CD8-positive, alpha-beta memory T cell (primary cell): ENCODE measurements at regions not wholly inside any gene's neighbourhood (a gene's known extent, or its start where the extent isn't known, plus 50 kb on each side); places are given as distances from the start of the nearest gene placed in this dataset.

Experiments
- CTCF ChIA-PET: fragments of 350-600 bp; sonication (Branson Sonifier 250); formaldehyde crosslinking; loops from one replicate; lab custom pipeline; 2021; ENCODE audit warnings: antibody characterized with exemption; lab: Charles Lee
- POLR2A ChIA-PET: fragments of 350-600 bp; sonication (Branson Sonifier 250); formaldehyde crosslinking; loops from one replicate; lab custom pipeline; 2021; ENCODE audit warnings: antibody characterized with exemption; lab: Charles Lee
- DNase-seq, 5 donors: peaks; one replicate each; pipeline versions ENCODE4 v3.0.0 to v3.0.0-alpha.2; 2020 to 2022; ENCODE audit warnings: mixed read lengths in 1 of 5
- H3K27ac ChIP-seq: one replicate; pipeline ENCODE4 v1.7.0; 2013; ENCODE audit warnings: low read depth, mild to moderate bottlenecking, low read length, moderate library complexity
- H3K27me3 ChIP-seq: 2 replicates; pipeline ENCODE4 v1.7.0; 2013; ENCODE audit warnings: low read length, mild to moderate bottlenecking; ENCODE audit not compliant: insufficient read depth, poor library complexity, severe bottlenecking
- H3K36me3 ChIP-seq: 2 replicates; pipeline ENCODE4 v1.7.0; 2013; ENCODE audit warnings: mild to moderate bottlenecking, low read length, moderate library complexity; ENCODE audit not compliant: insufficient read depth
- H3K4me1 ChIP-seq: 2 replicates; pipeline ENCODE4 v1.7.0; 2013; ENCODE audit warnings: mild to moderate bottlenecking, low read length, moderate library complexity; ENCODE audit not compliant: insufficient read depth
- H3K4me3 ChIP-seq: 2 replicates; pipeline ENCODE4 v1.7.0; 2013; ENCODE audit warnings: mild to moderate bottlenecking, low read length
- H3K9me3 ChIP-seq: 2 replicates; pipeline ENCODE4 v1.7.0; 2013; ENCODE audit warnings: mild to moderate bottlenecking, low read length
- H3K27ac Mint-ChIP-seq, 8 donors: one replicate each; pipeline ENCODE4 v1.8.0; 2020 to 2021; ENCODE audit warnings: mixed read lengths in 8 of 8, mild to moderate bottlenecking in 6 of 8, inconsistent platforms in 3 of 8, moderate library complexity in 3 of 8
- H3K27me3 Mint-ChIP-seq, 2 donors: one replicate each; pipeline ENCODE4 v1.8.0; 2020 to 2021; ENCODE audit warnings: mixed read lengths in 2 of 2, mild to moderate bottlenecking in 1 of 2, moderate library complexity in 1 of 2
- H3K36me3 Mint-ChIP-seq, 3 donors: one replicate each; pipeline ENCODE4 v1.8.0; 2020 to 2021; ENCODE audit warnings: mixed read lengths in 3 of 3, inconsistent platforms in 1 of 3, mild to moderate bottlenecking in 1 of 3
- H3K4me1 Mint-ChIP-seq, 3 donors: one replicate each; pipeline ENCODE4 v1.8.0; 2020 to 2021; ENCODE audit warnings: mixed read lengths in 3 of 3, inconsistent platforms in 1 of 3, mild to moderate bottlenecking in 1 of 3
- H3K4me3 Mint-ChIP-seq, 7 donors: one replicate each; pipeline ENCODE4 v1.8.0; 2020 to 2021; ENCODE audit warnings: mixed read lengths in 7 of 7, mild to moderate bottlenecking in 6 of 7, moderate library complexity in 4 of 7, inconsistent platforms in 2 of 7
- H3K9me3 Mint-ChIP-seq, 5 donors: one replicate each; pipeline ENCODE4 v1.8.0; 2020 to 2022; ENCODE audit warnings: mixed read lengths in 5 of 5, mild to moderate bottlenecking in 3 of 5, moderate library complexity in 2 of 5, inconsistent platforms in 1 of 5

DNA sequence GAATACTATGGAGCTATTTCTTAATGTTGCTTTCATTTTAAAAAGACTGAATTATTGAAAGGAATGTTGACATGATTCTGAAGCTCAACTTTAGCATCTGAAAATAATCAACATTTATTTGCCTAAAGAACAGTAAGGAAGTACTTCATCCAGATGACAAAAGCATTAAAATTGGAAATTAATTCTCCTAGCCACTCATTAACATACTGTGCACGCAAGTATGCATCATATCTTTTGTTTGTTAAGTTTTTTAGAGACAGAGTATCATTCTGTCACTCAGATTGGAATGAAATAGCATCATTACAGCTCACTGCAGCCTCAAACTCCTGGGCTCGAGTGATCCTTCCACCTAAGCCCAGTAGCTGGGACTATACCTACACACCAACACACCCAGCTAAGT lies 632.1 kb upstream of the ALCAM start:
- no peak for DNase-seq
- Mint-ChIP-seq H3K36me3 (no peaks in the 10 kb centered on the region), H3K27ac (no peak overlapping the region), H3K4me3 (no peak overlapping the region), H3K27me3 (peaks cover 0 to 3% of the 10 kb centered on the region in 2 donors), H3K9me3 (no peaks in the 10 kb centered on the region), H3K4me1 (no peaks in the 10 kb centered on the region)
- POLR2A ChIA-PET: no interaction called here
- Histone ChIP-seq H3K4me3 (no peak overlapping the region), H3K27me3 (no peaks in the 10 kb centered on the region), H3K9me3 (no peaks in the 10 kb centered on the region), H3K27ac (no peak overlapping the region), H3K36me3 (no peaks in the 10 kb centered on the region), H3K4me1 (no peaks in the 10 kb centered on the region)
- CTCF ChIA-PET: no interaction called here

DNA sequence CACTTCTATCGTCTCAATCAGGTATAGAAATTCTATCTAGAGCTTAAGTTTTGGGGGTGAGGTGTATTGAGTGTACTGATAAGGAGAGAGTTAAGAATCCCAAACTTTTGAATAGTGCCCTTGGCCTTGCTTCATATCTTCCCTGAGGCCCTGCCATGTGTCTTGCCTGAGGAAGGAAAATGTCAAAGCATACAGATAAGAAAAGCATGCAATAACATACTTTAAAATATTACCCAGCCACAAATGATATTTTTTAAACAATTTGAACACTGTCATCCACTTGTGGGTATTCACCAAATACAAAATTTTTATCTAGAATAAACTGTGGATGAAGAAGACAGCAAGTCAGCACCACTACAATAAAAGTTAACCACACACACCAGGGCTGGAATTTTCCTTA lies 631.0 kb upstream of the ALCAM start:
- ChIA-PET POLR2A (no interaction called here), CTCF (no interaction called here)
- no peak overlapping the region for H3K27ac Mint-ChIP-seq
- H3K4me3 Mint-ChIP-seq: no peak overlapping the region
- H3K4me1 Mint-ChIP-seq: no peaks in the 10 kb centered on the region
- H3K27me3 Mint-ChIP-seq: peaks cover 0 to 3% of the 10 kb centered on the region in 2 donors
- Histone ChIP-seq H3K27me3 (no peaks in the 10 kb centered on the region), H3K4me1 (no peaks in the 10 kb centered on the region), H3K9me3 (no peaks in the 10 kb centered on the region), H3K27ac (no peak overlapping the region), H3K36me3 (no peaks in the 10 kb centered on the region), H3K4me3 (no peak overlapping the region)
- H3K36me3 Mint-ChIP-seq: no peaks in the 10 kb centered on the region
- no peak for DNase-seq
- no peaks in the 10 kb centered on the region for H3K9me3 Mint-ChIP-seq

DNA sequence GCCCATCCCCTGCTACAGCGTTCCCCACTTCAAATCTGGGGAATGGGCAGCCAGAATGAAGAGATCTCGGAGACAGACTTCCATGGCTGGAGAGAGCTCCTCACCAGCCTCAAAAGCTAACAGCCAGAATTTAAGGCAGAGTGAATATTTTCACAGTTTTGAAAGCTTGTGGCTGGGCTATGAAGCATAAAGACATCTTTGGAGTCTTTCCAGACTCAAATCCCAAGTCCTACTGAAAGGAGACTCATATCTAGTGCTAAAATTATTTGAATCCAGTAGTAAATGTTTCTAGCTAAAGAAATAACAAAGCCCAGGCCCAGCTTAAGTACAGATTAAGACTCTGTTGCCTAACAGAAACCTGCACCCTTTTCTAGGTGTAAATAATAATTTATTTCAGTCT lies 628.4 kb upstream of the ALCAM start:
- DNase-seq: no peak
- Histone ChIP-seq H3K36me3 (no peaks in the 10 kb centered on the region), H3K4me3 (no peak overlapping the region), H3K27ac (no peak overlapping the region), H3K9me3 (no peaks in the 10 kb centered on the region), H3K4me1 (no peaks in the 10 kb centered on the region), H3K27me3 (no peaks in the 10 kb centered on the region)
- H3K27ac Mint-ChIP-seq: no peak overlapping the region
- no peaks in the 10 kb centered on the region for H3K36me3 Mint-ChIP-seq
- ChIA-PET CTCF (no interaction called here), POLR2A (no interaction called here)
- H3K9me3 Mint-ChIP-seq: no peaks in the 10 kb centered on the region
- no peaks in the 10 kb centered on the region for H3K4me1 Mint-ChIP-seq
- H3K27me3 Mint-ChIP-seq: peaks cover 0 to 3% of the 10 kb centered on the region in 2 donors
- no peak overlapping the region for H3K4me3 Mint-ChIP-seq

DNA sequence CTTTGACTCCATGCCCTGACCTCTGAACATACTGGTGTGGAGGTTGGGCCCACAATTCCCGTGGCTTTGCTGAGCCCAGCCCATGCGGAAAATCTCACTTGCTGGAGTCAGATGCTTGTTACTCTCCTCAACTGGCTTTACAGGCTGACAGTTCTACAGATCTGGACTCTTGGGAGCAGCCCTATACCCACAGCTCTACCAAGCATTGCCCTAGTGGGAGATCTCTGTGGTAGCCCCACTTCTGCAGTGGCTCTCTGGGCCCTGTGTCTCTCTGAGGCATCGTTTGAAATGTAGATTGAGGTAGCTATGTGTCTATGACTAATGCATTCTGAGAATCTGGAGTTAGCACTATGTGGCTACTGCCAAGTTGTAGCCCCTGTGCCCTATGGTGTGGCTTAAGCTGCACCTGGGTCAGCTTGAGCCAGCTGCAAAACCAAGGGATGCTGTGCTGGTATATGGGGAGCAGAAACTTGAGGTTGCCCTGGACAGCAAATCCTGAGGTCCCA lies 625.8 kb upstream of the ALCAM start:
- Histone ChIP-seq H3K27me3 (no peaks in the 10 kb centered on the region), H3K4me3 (no peak overlapping the region), H3K27ac (no peak overlapping the region), H3K4me1 (no peaks in the 10 kb centered on the region), H3K9me3 (no peaks in the 10 kb centered on the region), H3K36me3 (no peaks in the 10 kb centered on the region)
- ChIA-PET POLR2A (no interaction called here), CTCF (no interaction called here)
- no peak overlapping the region for H3K27ac Mint-ChIP-seq
- no peak for DNase-seq
- H3K4me3 Mint-ChIP-seq: no peak overlapping the region
- H3K4me1 Mint-ChIP-seq: no peaks in the 10 kb centered on the region
- no peaks in the 10 kb centered on the region for H3K36me3 Mint-ChIP-seq
- H3K9me3 Mint-ChIP-seq: no peaks in the 10 kb centered on the region
- no peaks in the 10 kb centered on the region for H3K27me3 Mint-ChIP-seq

DNA sequence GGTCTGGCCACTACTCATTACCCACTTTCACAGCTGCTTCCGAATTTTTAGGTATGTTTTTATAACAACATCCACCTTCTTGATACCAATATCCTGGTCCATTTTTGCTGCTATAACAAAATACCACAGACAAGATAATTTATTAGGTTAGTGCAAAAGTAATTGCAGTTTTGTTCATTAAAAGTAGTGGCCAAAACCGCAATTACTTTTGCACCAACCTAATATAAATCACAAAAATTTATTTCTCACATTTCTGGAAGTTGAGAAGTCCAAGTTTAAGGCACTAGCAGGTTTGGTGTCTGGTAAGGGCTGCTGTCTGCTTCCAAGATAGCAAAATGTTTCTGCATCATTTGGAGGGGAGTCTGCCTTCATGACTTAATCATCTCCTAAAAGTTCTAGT lies 624.7 kb upstream of the ALCAM start:
- no peaks in the 10 kb centered on the region for H3K36me3 ChIP-seq
- POLR2A ChIA-PET: no interaction called here
- no peaks in the 10 kb centered on the region for H3K27me3 Mint-ChIP-seq
- no peak overlapping the region for H3K4me3 Mint-ChIP-seq
- H3K27ac ChIP-seq: no peak overlapping the region
- CTCF ChIA-PET: no interaction called here
- no peaks in the 10 kb centered on the region for H3K9me3 Mint-ChIP-seq
- no peak overlapping the region for H3K27ac Mint-ChIP-seq
- no peaks in the 10 kb centered on the region for H3K27me3 ChIP-seq
- DNase-seq: no peak
- H3K9me3 ChIP-seq: no peaks in the 10 kb centered on the region
- no peaks in the 10 kb centered on the region for H3K4me1 ChIP-seq
- no peaks in the 10 kb centered on the region for H3K36me3 Mint-ChIP-seq
- H3K4me1 Mint-ChIP-seq: no peaks in the 10 kb centered on the region
- H3K4me3 ChIP-seq: no peak overlapping the region

DNA sequence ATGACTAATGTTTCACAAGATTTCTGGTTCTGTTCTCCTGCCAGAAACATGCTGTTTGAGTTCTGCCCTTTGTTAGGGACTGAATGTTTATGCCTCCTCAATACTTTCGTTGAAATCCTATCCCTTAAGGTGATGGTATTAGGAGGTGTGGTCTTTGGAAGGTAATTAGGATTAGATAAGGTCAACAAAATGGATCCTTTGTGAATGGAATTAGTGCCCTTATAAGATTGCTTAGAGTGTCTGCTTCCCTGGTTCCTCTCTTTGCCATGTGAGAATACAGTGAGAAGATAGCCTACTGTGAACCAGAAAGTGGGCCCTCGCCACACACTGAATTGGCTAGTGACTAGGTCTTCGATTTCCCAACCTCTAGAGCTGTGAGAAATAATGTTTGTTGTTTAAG lies 621.4 kb upstream of the ALCAM start:
- H3K27ac ChIP-seq: no peak overlapping the region
- POLR2A ChIA-PET: no interaction called here
- Mint-ChIP-seq H3K36me3 (no peaks in the 10 kb centered on the region), H3K27me3 (no peaks in the 10 kb centered on the region), H3K4me1 (no peaks in the 10 kb centered on the region), H3K4me3 (no peak overlapping the region), H3K27ac (no peak overlapping the region), H3K9me3 (peaks cover 0 to 1% (median 0%) of the 10 kb centered on the region in 5 donors)
- CTCF ChIA-PET: no interaction called here
- no peaks in the 10 kb centered on the region for H3K9me3 ChIP-seq
- no peaks in the 10 kb centered on the region for H3K27me3 ChIP-seq
- DNase-seq: no peak
- no peaks in the 10 kb centered on the region for H3K4me1 ChIP-seq
- no peaks in the 10 kb centered on the region for H3K36me3 ChIP-seq
- no peak overlapping the region for H3K4me3 ChIP-seq

DNA sequence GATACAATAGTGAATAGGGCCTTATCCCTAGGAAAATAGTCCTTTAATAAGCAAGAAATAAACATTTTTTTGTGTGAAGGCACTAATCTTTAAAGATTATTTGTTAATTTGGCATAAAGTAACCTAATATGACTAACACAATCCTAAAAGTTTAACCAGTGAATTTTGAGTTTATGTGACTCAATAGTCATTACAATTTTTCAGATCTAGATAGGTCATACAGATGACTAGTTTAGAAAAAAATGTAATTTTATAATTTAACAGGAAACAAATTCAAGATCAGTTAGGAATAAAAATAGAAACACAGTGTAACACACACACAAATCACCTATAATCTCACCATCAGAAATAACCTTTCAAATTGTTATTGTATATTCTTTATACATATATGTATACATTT lies 620.7 kb upstream of the ALCAM start:
- no peaks in the 10 kb centered on the region for H3K27me3 ChIP-seq
- Mint-ChIP-seq H3K4me1 (no peaks in the 10 kb centered on the region), H3K4me3 (no peak overlapping the region), H3K9me3 (peaks cover 0 to 1% (median 0%) of the 10 kb centered on the region in 5 donors), H3K27ac (no peak overlapping the region), H3K36me3 (no peaks in the 10 kb centered on the region), H3K27me3 (no peaks in the 10 kb centered on the region)
- no peak overlapping the region for H3K4me3 ChIP-seq
- H3K9me3 ChIP-seq: no peaks in the 10 kb centered on the region
- H3K4me1 ChIP-seq: no peaks in the 10 kb centered on the region
- ChIA-PET POLR2A (no interaction called here), CTCF (no interaction called here)
- no peak overlapping the region for H3K27ac ChIP-seq
- no peak for DNase-seq
- H3K36me3 ChIP-seq: no peaks in the 10 kb centered on the region

DNA sequence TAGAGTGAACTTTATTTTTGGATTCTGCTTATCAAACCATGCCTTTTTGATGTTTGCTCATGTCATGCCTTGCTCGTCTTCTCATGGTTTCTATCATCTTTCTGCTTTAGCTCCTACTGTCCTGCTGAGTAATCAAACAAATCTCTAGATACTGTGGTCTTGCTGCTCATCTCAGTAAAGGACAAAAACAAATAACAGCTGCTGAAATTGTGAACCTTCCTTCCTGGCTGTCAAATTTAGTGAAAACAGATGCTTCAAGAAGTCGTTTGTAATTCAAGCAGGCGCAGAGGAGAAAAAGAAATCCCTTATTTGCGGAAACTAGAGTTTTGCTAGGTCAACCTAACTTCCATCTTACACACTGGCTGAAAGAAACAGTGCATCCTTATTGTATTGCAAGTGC lies 616.1 kb upstream of the ALCAM start:
- no peaks in the 10 kb centered on the region for H3K4me1 Mint-ChIP-seq
- Histone ChIP-seq H3K4me1 (no peaks in the 10 kb centered on the region), H3K36me3 (no peaks in the 10 kb centered on the region), H3K9me3 (no peaks in the 10 kb centered on the region), H3K27ac (no peak overlapping the region), H3K27me3 (no peaks in the 10 kb centered on the region), H3K4me3 (no peak overlapping the region)
- no peak for DNase-seq
- no peaks in the 10 kb centered on the region for H3K27me3 Mint-ChIP-seq
- no peaks in the 10 kb centered on the region for H3K36me3 Mint-ChIP-seq
- ChIA-PET CTCF (no interaction called here), POLR2A (no interaction called here)
- peaks cover 0 to 1% (median 0%) of the 10 kb centered on the region in 5 donors for H3K9me3 Mint-ChIP-seq
- H3K27ac Mint-ChIP-seq: no peak overlapping the region
- H3K4me3 Mint-ChIP-seq: no peak overlapping the region

DNA sequence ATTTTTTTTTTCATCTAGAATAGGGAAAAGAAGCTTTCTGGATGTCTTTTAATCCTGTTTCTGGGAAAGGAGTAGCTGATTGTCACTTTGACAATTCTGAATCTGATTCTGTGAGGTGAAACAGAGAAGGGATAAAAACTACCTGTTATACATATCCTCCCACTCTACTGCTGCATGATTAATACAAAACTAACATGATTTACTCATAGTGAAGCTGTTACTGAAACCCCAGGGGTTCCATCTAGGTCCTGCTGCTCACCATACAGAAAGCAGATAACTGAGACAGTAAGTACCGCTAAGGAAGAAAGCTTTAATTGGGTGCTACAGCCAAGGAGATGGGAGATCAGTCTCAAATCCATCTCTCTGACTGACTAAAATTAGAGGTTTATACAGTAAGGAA lies 610.9 kb upstream of the ALCAM start:
- H3K4me1 Mint-ChIP-seq: no peaks in the 10 kb centered on the region
- no peak for DNase-seq
- Histone ChIP-seq H3K36me3 (no peaks in the 10 kb centered on the region), H3K27me3 (no peaks in the 10 kb centered on the region), H3K4me3 (no peak overlapping the region), H3K4me1 (no peaks in the 10 kb centered on the region), H3K9me3 (no peaks in the 10 kb centered on the region), H3K27ac (no peak overlapping the region)
- H3K27ac Mint-ChIP-seq: no peak overlapping the region
- no peak overlapping the region for H3K4me3 Mint-ChIP-seq
- no peaks in the 10 kb centered on the region for H3K36me3 Mint-ChIP-seq
- ChIA-PET POLR2A (no interaction called here), CTCF (no interaction called here)
- no peaks in the 10 kb centered on the region for H3K9me3 Mint-ChIP-seq
- peaks cover 0 to 4% of the 10 kb centered on the region in 2 donors for H3K27me3 Mint-ChIP-seq
